PFSK-1 (cell line): ENCODE measurements at regions not wholly inside any gene's neighbourhood (a gene's known extent, or its start where the extent isn't known, plus 50 kb on each side); places are given as distances from the start of the nearest gene placed in this dataset.

Source experiments
- POLR2AphosphoS5 ChIP-seq: IDR thresholded peaks from 2 replicates; pipeline ENCODE4 v1.6.1; 2012; ENCODE audit warnings: low read depth, mild to moderate bottlenecking, control low read depth, low read length, moderate library complexity
- REST ChIP-seq, 2 experiments: IDR thresholded peaks; 2 replicates each; pipeline versions ENCODE4 v1.6.1 to v1.8.0; 2011 to 2012; ENCODE audit warnings: low read depth in 2 of 2, low read length in 2 of 2, control low read depth in 1 of 2, inconsistent platforms in 1 of 2, mild to moderate bottlenecking in 1 of 2, moderate library complexity in 1 of 2; ENCODE audit not compliant: insufficient read depth in 1 of 2
- SIN3A ChIP-seq: IDR thresholded peaks from 2 replicates; pipeline ENCODE4 v1.6.1; 2012; ENCODE audit warnings: mild to moderate bottlenecking, low read length, moderate library complexity, borderline replicate concordance; ENCODE audit not compliant: insufficient read depth
- TAF1 ChIP-seq: IDR thresholded peaks from 2 replicates; pipeline ENCODE4 v1.6.1; 2012; ENCODE audit warnings: low read length, control low read depth, borderline replicate concordance; ENCODE audit not compliant: insufficient read depth

GRCh38 chr1:228935198-228935663 is 200.0 kb downstream of the RHOU start:
- TF ChIP-seq POLR2AphosphoS5 (no peak), REST (IDR thresholded peaks at IDR 0.05; ENCODE audit: insufficient read depth in 1 of 2, low read depth in 2 of 2, low read length in 2 of 2) (no peak), SIN3A (no peak), TAF1 (no peak)
